Liver (tissue), 8 donors: ENCODE measurements at regions not wholly inside any gene's neighbourhood (a gene's known extent, or its start where the extent isn't known, plus 50 kb on each side); places are given as distances from the start of the nearest gene placed in this dataset.

Experiments
- DNase-seq: peaks from one replicate; pipeline ENCODE4 v3.0.0-alpha.2; 2017; ENCODE audit warnings: low spot score
- H3K27ac ChIP-seq, 2 donors: one replicate each; pipeline ENCODE4 v1.7.0; 2013; ENCODE audit warnings: inconsistent platforms in 2 of 2, low read length in 2 of 2, control low read depth in 1 of 2, low read depth in 1 of 2, mild to moderate bottlenecking in 1 of 2
- H3K27me3 ChIP-seq, 4 donors: one replicate each; pipeline versions ENCODE4 v1.6.1 to v1.7.0; 2013; ENCODE audit warnings: low read length in 3 of 4, inconsistent platforms in 1 of 4, mild to moderate bottlenecking in 1 of 4, moderate library complexity in 1 of 4; ENCODE audit not compliant: control insufficient read depth in 4 of 4, insufficient read depth in 4 of 4
- H3K36me3 ChIP-seq, 4 donors: one replicate each; pipeline versions ENCODE4 v1.6.1 to v1.7.0; 2013; ENCODE audit warnings: low read length in 3 of 4, mild to moderate bottlenecking in 3 of 4, low read depth in 1 of 4, moderate library complexity in 1 of 4; ENCODE audit not compliant: control insufficient read depth in 4 of 4, insufficient read depth in 3 of 4
- H3K4me1 ChIP-seq, 4 donors: one replicate each; pipeline versions ENCODE4 v1.6.1 to v1.7.0; 2013; ENCODE audit warnings: low read length in 3 of 4, mild to moderate bottlenecking in 3 of 4, moderate library complexity in 1 of 4; ENCODE audit not compliant: control insufficient read depth in 4 of 4, insufficient read depth in 4 of 4
- H3K4me3 ChIP-seq, 3 donors: one replicate each; pipeline versions ENCODE4 v1.6.1 to v1.7.0; 2013; ENCODE audit warnings: low read length in 3 of 3, control low read depth in 1 of 3, low read depth in 1 of 3, mild to moderate bottlenecking in 1 of 3
- H3K9ac ChIP-seq, 2 donors: one replicate each; pipeline ENCODE4 v1.7.0; 2013; ENCODE audit warnings: low read length in 2 of 2, mild to moderate bottlenecking in 2 of 2, moderate library complexity in 2 of 2, control low read depth in 1 of 2, low read depth in 1 of 2
- H3K9me3 ChIP-seq, 4 donors: one replicate each; pipeline versions ENCODE4 v1.6.1 to v1.7.0; 2013; ENCODE audit warnings: low read length in 3 of 4; ENCODE audit not compliant: control insufficient read depth in 4 of 4
- EGR1 ChIP-seq, 2 donors: IDR thresholded peaks; 2 replicates each; pipeline ENCODE4 v1.6.1; 2016 to 2018; ENCODE audit warnings: antibody characterized with exemption in 2 of 2, low read depth in 2 of 2
- FOXA1 ChIP-seq: IDR thresholded peaks from 2 replicates; pipeline ENCODE4 v1.6.1; 2016; ENCODE audit warnings: antibody characterized with exemption
- FOXA2 ChIP-seq: IDR thresholded peaks from 2 replicates; pipeline ENCODE4 v1.6.1; 2016; ENCODE audit warnings: antibody characterized with exemption
- GABPA ChIP-seq, 2 donors: IDR thresholded peaks in 1 of 2; conservative IDR thresholded peaks in 1 of 2; 2 replicates each; pipeline ENCODE4 v1.6.1; 2016; ENCODE audit warnings: antibody characterized with exemption in 2 of 2, mild to moderate bottlenecking in 1 of 2, moderate library complexity in 1 of 2
- HNF4A ChIP-seq, 2 donors: conservative IDR thresholded peaks; 2 replicates each; pipeline ENCODE4 v1.6.1; 2016; ENCODE audit warnings: antibody characterized with exemption in 2 of 2, mild to moderate bottlenecking in 2 of 2
- HNF4G ChIP-seq: IDR thresholded peaks from 2 replicates; pipeline ENCODE4 v1.6.1; 2016; ENCODE audit warnings: antibody characterized with exemption
- JUND ChIP-seq, 2 donors: IDR thresholded peaks; 2 replicates each; pipeline ENCODE4 v1.6.1; 2016; ENCODE audit warnings: antibody characterized with exemption in 2 of 2
- RAD21 ChIP-seq, 2 donors: IDR thresholded peaks; 2 replicates each; pipeline ENCODE4 v1.6.1; 2016; ENCODE audit warnings: antibody characterized with exemption in 2 of 2, mild to moderate bottlenecking in 2 of 2
- RXRA ChIP-seq, 2 donors: IDR thresholded peaks; 2 replicates each; pipeline ENCODE4 v1.6.1; 2017 to 2018; ENCODE audit warnings: antibody characterized with exemption in 2 of 2, mild to moderate bottlenecking in 1 of 2
- SP1 ChIP-seq: IDR thresholded peaks from 2 replicates; pipeline ENCODE4 v1.6.1; 2018; ENCODE audit warnings: antibody characterized with exemption, mild to moderate bottlenecking
- TAF1 ChIP-seq: conservative IDR thresholded peaks from 2 replicates; pipeline ENCODE4 v1.6.1; 2016; ENCODE audit warnings: antibody characterized with exemption, mild to moderate bottlenecking
- YY1 ChIP-seq: IDR thresholded peaks from 2 replicates; pipeline ENCODE4 v1.6.1; 2016; ENCODE audit warnings: antibody characterized with exemption, mild to moderate bottlenecking
- WGBS: extraction: QIAGEN DNeasy Blood & Tissue Kit; methylation state at CpG from one replicate; pipeline ENCODE4 v1.1.7; 2013; 5-methylcytosine and 5-hydroxymethylcytosine counted together
- TF ChIP-seq, protein P1 (sequence below): IDR thresholded peaks from 2 replicates; pipeline ENCODE4 v1.6.1; 2016; ENCODE audit warnings: antibody characterized with exemption
- TF ChIP-seq, protein P2 (sequence below): IDR thresholded peaks from 2 replicates; pipeline ENCODE4 v1.6.1; 2016; ENCODE audit warnings: antibody characterized with exemption
- TF ChIP-seq, protein P3 (sequence below): IDR thresholded peaks from 2 replicates; pipeline ENCODE4 v1.6.1; 2016; ENCODE audit warnings: antibody characterized with exemption
- TF ChIP-seq, protein P4 (sequence below): fragments of 150-350 bp; IDR thresholded peaks from 2 replicates; pipeline ENCODE4 v1.5.1; 2017; ENCODE audit warnings: improper control_type of control experiment, low read depth, low read length; ENCODE audit not compliant: missing input control
- TF ChIP-seq, protein P5 (sequence below): IDR thresholded peaks from 2 replicates; pipeline ENCODE4 v1.6.1; 2016; ENCODE audit warnings: antibody characterized with exemption, mild to moderate bottlenecking
- donor health status: healthy.
- donor health status: healthy.
- donor health status: healthy.
- donor health status: healthy.
- donor health status: healthy.

DNA sequence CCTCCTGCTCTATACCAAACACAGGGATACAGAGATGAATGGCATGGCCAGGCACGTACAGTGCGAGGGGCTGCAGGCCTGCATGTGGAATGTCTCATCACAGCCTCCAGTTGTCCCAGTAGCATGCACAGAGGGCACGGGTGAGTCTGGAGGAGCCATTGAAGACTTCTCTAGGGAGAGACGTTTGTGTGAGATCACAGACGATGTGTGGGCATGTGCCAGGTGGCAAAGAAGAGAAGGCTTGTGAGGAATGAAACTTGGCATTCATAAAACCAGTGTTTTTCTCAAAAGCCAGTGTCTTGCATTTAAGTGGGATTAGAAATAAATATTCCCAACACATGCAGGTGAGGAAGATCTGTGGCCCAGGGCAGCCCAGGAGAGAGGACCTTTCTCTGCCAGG is 119.1 kb upstream of the UBE3A start:
- H3K36me3 ChIP-seq = no peaks in the 10 kb centered on the region
- no peak overlapping the region for H3K27ac ChIP-seq
- H3K27me3 ChIP-seq = no peaks in the 10 kb centered on the region
- WGBS = 90% methylated on average over 5 of the region's 5 CpGs
- DNase-seq = no peak
- H3K9me3 ChIP-seq = no peaks in the 10 kb centered on the region
- H3K9ac ChIP-seq = no peak overlapping the region
- H3K4me1 ChIP-seq = no peaks in the 10 kb centered on the region
- no peak overlapping the region for H3K4me3 ChIP-seq
- TF ChIP-seq GABPA (IDR thresholded peaks at IDR 0.05 in 1 of 2, conservative IDR thresholded peaks at IDR 0.05 in 1 of 2) (no peak), SP1 (no peak), YY1 (no peak), FOXA2 (no peak), HNF4G (no peak), TAF1 (no peak), RAD21 (IDR thresholded peaks at IDR 0.05) (no peak), HNF4A (conservative IDR thresholded peaks at IDR 0.05) (no peak), RXRA (IDR thresholded peaks at IDR 0.05) (no peak)
- TF ChIP-seq, protein P1, sequence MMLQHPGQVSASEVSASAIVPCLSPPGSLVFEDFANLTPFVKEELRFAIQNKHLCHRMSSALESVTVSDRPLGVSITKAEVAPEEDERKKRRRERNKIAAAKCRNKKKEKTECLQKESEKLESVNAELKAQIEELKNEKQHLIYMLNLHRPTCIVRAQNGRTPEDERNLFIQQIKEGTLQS = no peak
- TF ChIP-seq, protein P2, sequence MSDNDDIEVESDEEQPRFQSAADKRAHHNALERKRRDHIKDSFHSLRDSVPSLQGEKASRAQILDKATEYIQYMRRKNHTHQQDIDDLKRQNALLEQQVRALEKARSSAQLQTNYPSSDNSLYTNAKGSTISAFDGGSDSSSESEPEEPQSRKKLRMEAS = no peak
- TF ChIP-seq, protein P3, sequence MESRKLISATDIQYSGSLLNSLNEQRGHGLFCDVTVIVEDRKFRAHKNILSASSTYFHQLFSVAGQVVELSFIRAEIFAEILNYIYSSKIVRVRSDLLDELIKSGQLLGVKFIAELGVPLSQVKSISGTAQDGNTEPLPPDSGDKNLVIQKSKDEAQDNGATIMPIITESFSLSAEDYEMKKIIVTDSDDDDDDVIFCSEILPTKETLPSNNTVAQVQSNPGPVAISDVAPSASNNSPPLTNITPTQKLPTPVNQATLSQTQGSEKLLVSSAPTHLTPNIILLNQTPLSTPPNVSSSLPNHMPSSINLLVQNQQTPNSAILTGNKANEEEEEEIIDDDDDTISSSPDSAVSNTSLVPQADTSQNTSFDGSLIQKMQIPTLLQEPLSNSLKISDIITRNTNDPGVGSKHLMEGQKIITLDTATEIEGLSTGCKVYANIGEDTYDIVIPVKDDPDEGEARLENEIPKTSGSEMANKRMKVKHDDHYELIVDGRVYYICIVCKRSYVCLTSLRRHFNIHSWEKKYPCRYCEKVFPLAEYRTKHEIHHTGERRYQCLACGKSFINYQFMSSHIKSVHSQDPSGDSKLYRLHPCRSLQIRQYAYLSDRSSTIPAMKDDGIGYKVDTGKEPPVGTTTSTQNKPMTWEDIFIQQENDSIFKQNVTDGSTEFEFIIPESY = no peak
- TF ChIP-seq, protein P4, sequence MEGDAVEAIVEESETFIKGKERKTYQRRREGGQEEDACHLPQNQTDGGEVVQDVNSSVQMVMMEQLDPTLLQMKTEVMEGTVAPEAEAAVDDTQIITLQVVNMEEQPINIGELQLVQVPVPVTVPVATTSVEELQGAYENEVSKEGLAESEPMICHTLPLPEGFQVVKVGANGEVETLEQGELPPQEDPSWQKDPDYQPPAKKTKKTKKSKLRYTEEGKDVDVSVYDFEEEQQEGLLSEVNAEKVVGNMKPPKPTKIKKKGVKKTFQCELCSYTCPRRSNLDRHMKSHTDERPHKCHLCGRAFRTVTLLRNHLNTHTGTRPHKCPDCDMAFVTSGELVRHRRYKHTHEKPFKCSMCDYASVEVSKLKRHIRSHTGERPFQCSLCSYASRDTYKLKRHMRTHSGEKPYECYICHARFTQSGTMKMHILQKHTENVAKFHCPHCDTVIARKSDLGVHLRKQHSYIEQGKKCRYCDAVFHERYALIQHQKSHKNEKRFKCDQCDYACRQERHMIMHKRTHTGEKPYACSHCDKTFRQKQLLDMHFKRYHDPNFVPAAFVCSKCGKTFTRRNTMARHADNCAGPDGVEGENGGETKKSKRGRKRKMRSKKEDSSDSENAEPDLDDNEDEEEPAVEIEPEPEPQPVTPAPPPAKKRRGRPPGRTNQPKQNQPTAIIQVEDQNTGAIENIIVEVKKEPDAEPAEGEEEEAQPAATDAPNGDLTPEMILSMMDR = no peak
- TF ChIP-seq, protein P5, sequence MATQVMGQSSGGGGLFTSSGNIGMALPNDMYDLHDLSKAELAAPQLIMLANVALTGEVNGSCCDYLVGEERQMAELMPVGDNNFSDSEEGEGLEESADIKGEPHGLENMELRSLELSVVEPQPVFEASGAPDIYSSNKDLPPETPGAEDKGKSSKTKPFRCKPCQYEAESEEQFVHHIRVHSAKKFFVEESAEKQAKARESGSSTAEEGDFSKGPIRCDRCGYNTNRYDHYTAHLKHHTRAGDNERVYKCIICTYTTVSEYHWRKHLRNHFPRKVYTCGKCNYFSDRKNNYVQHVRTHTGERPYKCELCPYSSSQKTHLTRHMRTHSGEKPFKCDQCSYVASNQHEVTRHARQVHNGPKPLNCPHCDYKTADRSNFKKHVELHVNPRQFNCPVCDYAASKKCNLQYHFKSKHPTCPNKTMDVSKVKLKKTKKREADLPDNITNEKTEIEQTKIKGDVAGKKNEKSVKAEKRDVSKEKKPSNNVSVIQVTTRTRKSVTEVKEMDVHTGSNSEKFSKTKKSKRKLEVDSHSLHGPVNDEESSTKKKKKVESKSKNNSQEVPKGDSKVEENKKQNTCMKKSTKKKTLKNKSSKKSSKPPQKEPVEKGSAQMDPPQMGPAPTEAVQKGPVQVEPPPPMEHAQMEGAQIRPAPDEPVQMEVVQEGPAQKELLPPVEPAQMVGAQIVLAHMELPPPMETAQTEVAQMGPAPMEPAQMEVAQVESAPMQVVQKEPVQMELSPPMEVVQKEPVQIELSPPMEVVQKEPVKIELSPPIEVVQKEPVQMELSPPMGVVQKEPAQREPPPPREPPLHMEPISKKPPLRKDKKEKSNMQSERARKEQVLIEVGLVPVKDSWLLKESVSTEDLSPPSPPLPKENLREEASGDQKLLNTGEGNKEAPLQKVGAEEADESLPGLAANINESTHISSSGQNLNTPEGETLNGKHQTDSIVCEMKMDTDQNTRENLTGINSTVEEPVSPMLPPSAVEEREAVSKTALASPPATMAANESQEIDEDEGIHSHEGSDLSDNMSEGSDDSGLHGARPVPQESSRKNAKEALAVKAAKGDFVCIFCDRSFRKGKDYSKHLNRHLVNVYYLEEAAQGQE = no peak

DNA sequence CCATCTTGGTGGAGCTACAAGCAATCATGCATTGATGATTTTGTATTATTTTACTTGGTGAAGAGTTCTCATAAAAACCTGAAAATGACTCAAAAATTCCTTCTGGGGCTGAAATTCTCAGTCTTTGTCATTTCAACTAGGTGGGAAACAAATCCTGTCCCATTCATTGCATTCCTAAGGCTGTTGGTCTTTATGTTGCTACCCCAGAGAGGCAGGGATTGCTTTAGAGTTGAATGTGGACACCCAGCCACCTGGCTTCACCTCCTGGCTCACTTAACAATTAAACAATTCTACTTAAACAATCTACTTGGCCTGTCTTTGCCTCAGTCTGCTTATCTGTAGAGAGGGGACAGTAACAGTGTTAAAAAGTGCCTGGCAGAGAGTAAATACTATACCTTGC is 117.3 kb upstream of the UBE3A start:
- no peak overlapping the region for H3K27ac ChIP-seq
- no peaks in the 10 kb centered on the region for H3K36me3 ChIP-seq
- no peak overlapping the region for H3K4me3 ChIP-seq
- no peaks in the 10 kb centered on the region for H3K4me1 ChIP-seq
- no peaks in the 10 kb centered on the region for H3K27me3 ChIP-seq
- no peak for DNase-seq
- no peaks in the 10 kb centered on the region for H3K9me3 ChIP-seq
- H3K9ac ChIP-seq = no peak overlapping the region
- TF ChIP-seq, protein P5 = no peak
- no peak for TF ChIP-seq HNF4G
- TF ChIP-seq FOXA2 = no peak
- TF ChIP-seq EGR1 (IDR thresholded peaks at IDR 0.05; ENCODE audit: low read depth in 2 of 2) = no peak
- no peak for TF ChIP-seq TAF1
- no peak for TF ChIP-seq RXRA (IDR thresholded peaks at IDR 0.05)
- no peak for TF ChIP-seq FOXA1
- TF ChIP-seq YY1 = no peak
- TF ChIP-seq GABPA (IDR thresholded peaks at IDR 0.05 in 1 of 2, conservative IDR thresholded peaks at IDR 0.05 in 1 of 2) = no peak
- no peak for TF ChIP-seq JUND (IDR thresholded peaks at IDR 0.05)
- TF ChIP-seq, protein P3 = no peak
- TF ChIP-seq RAD21 (IDR thresholded peaks at IDR 0.05) = no peak
- TF ChIP-seq, protein P1 = no peak
